Activated CD4-positive, alpha-beta T cell treated with anti-CD3 and anti-CD28 coated beads, Interleukin-2, amount 50 U/mL, for 16 hours (primary cell): ENCODE measurements at regions not wholly inside any gene's neighbourhood (a gene's known extent, or its start where the extent isn't known, plus 50 kb on each side); places are given as distances from the start of the nearest gene placed in this dataset.
A peak's percentile ranks its signal among the peaks of the same experiment; 100 is the strongest.

Experiments used
- DNase-seq: peaks from one replicate; pipeline ENCODE4 v3.0.0-alpha.2; 2020

GRCh38 chr19:13604902-13605586 is 98.8 kb upstream of the CACNA1A start:
- DNase-seq: no peak

- no peak for DNase-seq
Observed at GRCh38 chr19:13600802-13601201, 94.5 kb upstream of the CACNA1A start.

GRCh38 chr19:13600091-13600490 is 93.8 kb upstream of the CACNA1A start:
- DNase-seq: no peak

- no peak for DNase-seq
Observed at GRCh38 chr19:13599681-13600080, 93.4 kb upstream of the CACNA1A start.

GRCh38 chr19:13598098-13598497 is 91.8 kb upstream of the CACNA1A start:
- no peak for DNase-seq

GRCh38 chr19:13597640-13598039 is 91.4 kb upstream of the CACNA1A start:
- peak; percentile 65 for DNase-seq

- peak; percentile 79 for DNase-seq
Observed at GRCh38 chr19:13588957-13589833, 82.9 kb upstream of the CACNA1A start.

- no peak for DNase-seq
Observed at GRCh38 chr19:13585512-13585911, 79.2 kb upstream of the CACNA1A start.

GRCh38 chr19:13583753-13584152 is 77.5 kb upstream of the CACNA1A start:
- no peak for DNase-seq

GRCh38 chr19:13583114-13583513 is 76.8 kb upstream of the CACNA1A start:
- no peak for DNase-seq

GRCh38 chr19:13581576-13581975 is 75.3 kb upstream of the CACNA1A start:
- DNase-seq: no peak

- DNase-seq: no peak
Observed at GRCh38 chr19:13579388-13580060, 73.2 kb upstream of the CACNA1A start.

- no peak for DNase-seq
Observed at GRCh38 chr19:13576726-13577125, 70.4 kb upstream of the CACNA1A start.

GRCh38 chr19:13574933-13575332 is 68.7 kb upstream of the CACNA1A start:
- no peak for DNase-seq

GRCh38 chr19:13573056-13573667 is 66.9 kb upstream of the CACNA1A start:
- DNase-seq: no peak

GRCh38 chr19:13561461-13561860 is 55.2 kb upstream of the CACNA1A start:
- no peak for DNase-seq

GRCh38 chr19:13557756-13558398 is 51.6 kb upstream of the CACNA1A start:
- DNase-seq: peak; percentile 1

- no peak for DNase-seq
Observed at GRCh38 chr19:13556552-13556951, 50.3 kb upstream of the CACNA1A start.
